HepG2 (cell line): ENCODE measurements at regions not wholly inside any gene's neighbourhood (a gene's known extent, or its start where the extent isn't known, plus 50 kb on each side); places are given as distances from the start of the nearest gene placed in this dataset.

Source experiments
- ATAC-seq: fragments of 200-7000 bp; cut with Tn5 transposase; 3 replicates; pipeline ENCODE4 v1.9.1; 2020; ENCODE audit warnings: mild to moderate bottlenecking, moderate library complexity
- BruUV-seq: library from RNA; stranded (reverse); fragments of 400-500 nt; replicated peaks from 2 replicates; lab custom pipeline; 2021; lab: Mats Ljungman, UMichigan
- CTCF ChIA-PET: fragments of 300-600 bp; formaldehyde crosslinking; extraction: SDS; loops from one replicate; lab custom pipeline; 2021; ENCODE audit warnings: low total read pairs, inconsistent platforms, low intra/inter-chr PET ratio; lab: Yijun Ruan, JAX
- POLR2A ChIA-PET: fragments of 350-600 bp; sonication (Branson Sonifier 250); formaldehyde crosslinking; loops from one replicate; lab custom pipeline; 2020; ENCODE audit warnings: antibody characterized with exemption, inconsistent platforms; lab: Yijun Ruan, JAX
- DNase-seq: peaks from one replicate; pipeline ENCODE4 v3.0.0-alpha.2; 2015; ENCODE audit warnings: low spot score
- FAIRE-seq: peaks from 3 replicates; lab custom pipeline; 2011; peaks lifted over from hg19 to GRCh38; lab: Jason Lieb, UNC
- H2AFZ ChIP-seq: one replicate; pipeline ENCODE4 v1.6.1; 2011; ENCODE audit warnings: low read length, inconsistent platforms
- H3K27ac ChIP-seq: fragments of 300-600 bp; 3 replicates; pipeline ENCODE4 v1.8.0; 2011; ENCODE audit warnings: mixed run types, mild to moderate bottlenecking, mixed read lengths, low read length, inconsistent platforms; ENCODE audit not compliant: insufficient read depth; ENCODE audit errors: extremely low read length
- H3K27me3 ChIP-seq, 2 experiments: fragments of 200-600 bp in 1 of 2; 2 replicates in 1 of 2; 3 replicates in 1 of 2; pipeline versions ENCODE4 v1.6.0 to v1.8.0; 2011; ENCODE audit warnings: low read length in 2 of 2, mild to moderate bottlenecking in 2 of 2, moderate library complexity in 2 of 2, inconsistent platforms in 1 of 2; ENCODE audit not compliant: insufficient read depth in 2 of 2, control insufficient read depth in 1 of 2
- H3K36me3 ChIP-seq, 2 experiments: fragments of 200-600 bp in 1 of 2; replicated peaks in 1 of 2; 2 replicates in 1 of 2; 3 replicates in 1 of 2; pipeline versions ENCODE4 v1.5.1 to v1.8.0; 2011; ENCODE audit warnings: low read length in 2 of 2, inconsistent platforms in 1 of 2; ENCODE audit not compliant: insufficient read depth in 2 of 2, control insufficient read depth in 1 of 2
- H3K4me1 ChIP-seq: 2 replicates; pipeline ENCODE4 v1.5.1; 2012; ENCODE audit warnings: low read length, inconsistent platforms; ENCODE audit not compliant: insufficient read depth
- H3K4me2 ChIP-seq: 2 replicates; pipeline ENCODE4 v1.6.0; 2011; ENCODE audit warnings: low read depth, low read length, inconsistent platforms
- H3K4me3 ChIP-seq, 3 experiments: fragments of 200-600 bp in 1 of 3; sonication (generic), shearing (Covaris generic) in 1 of 3; replicated peaks in 1 of 3; 2 replicates each; pipeline ENCODE4 v1.5.1; 2011 to 2016; ENCODE audit warnings: low read length in 3 of 3, inconsistent platforms in 2 of 3, low read depth in 2 of 3, mild to moderate bottlenecking in 2 of 3, control low read depth in 1 of 3, mixed read lengths in 1 of 3; ENCODE audit not compliant: insufficient read depth in 1 of 3
- H3K79me2 ChIP-seq: one replicate; pipeline ENCODE4 v1.6.1; 2011; ENCODE audit warnings: low read length, inconsistent platforms; ENCODE audit not compliant: insufficient read depth
- H3K9ac ChIP-seq: 2 replicates; pipeline ENCODE4 v1.6.0; 2011; ENCODE audit warnings: mild to moderate bottlenecking, low read depth, low read length, inconsistent platforms; ENCODE audit not compliant: insufficient read depth
- H3K9me3 ChIP-seq: 2 replicates; pipeline ENCODE4 v1.5.1; 2012; ENCODE audit warnings: mild to moderate bottlenecking, low read length
- H4K20me1 ChIP-seq: 2 replicates; pipeline ENCODE4 v1.6.0; 2011; ENCODE audit warnings: inconsistent platforms, mild to moderate bottlenecking, low read length, moderate library complexity; ENCODE audit not compliant: insufficient read depth
- ARNT2 ChIP-seq: sonication (generic); formaldehyde crosslinking; IDR thresholded peaks from 2 replicates; pipeline ENCODE4 v1.8.0; 2022; ENCODE audit warnings: mild to moderate bottlenecking, low read depth, missing genetic modification reagents, moderate library complexity
- CBX5 ChIP-seq: sonication (generic); formaldehyde crosslinking; IDR thresholded peaks from 2 replicates; pipeline ENCODE4 v1.4.0; 2020; ENCODE audit warnings: missing genetic modification reagents, borderline replicate concordance
- CENPT ChIP-seq: sonication (generic); formaldehyde crosslinking; IDR thresholded peaks from 2 replicates; pipeline ENCODE4 v1.8.0; 2022; ENCODE audit warnings: low read depth, mild to moderate bottlenecking, moderate library complexity, missing genetic modification reagents
- E2F1 ChIP-seq: sonication (generic); formaldehyde crosslinking; IDR thresholded peaks from 2 replicates; pipeline ENCODE4 v1.5.0; 2020; ENCODE audit warnings: missing genetic modification reagents
- HOXA7 ChIP-seq: sonication (generic); formaldehyde crosslinking; IDR thresholded peaks from 2 replicates; pipeline ENCODE4 v1.8.1; 2022; ENCODE audit warnings: mild to moderate bottlenecking, missing genetic modification reagents, moderate library complexity
- HOXA9 ChIP-seq: sonication (generic); formaldehyde crosslinking; IDR thresholded peaks from 2 replicates; pipeline ENCODE4 v1.8.1; 2022; ENCODE audit warnings: missing genetic modification reagents, mild to moderate bottlenecking, moderate library complexity, borderline replicate concordance
- JUNB ChIP-seq: sonication (generic); formaldehyde crosslinking; IDR thresholded peaks from 2 replicates; pipeline ENCODE4 v1.8.0; 2022; ENCODE audit warnings: missing genetic modification reagents, mild to moderate bottlenecking, borderline replicate concordance
- MED8 ChIP-seq: sonication (generic); formaldehyde crosslinking; IDR thresholded peaks from 2 replicates; pipeline ENCODE4 v1.8.1; 2023; ENCODE audit warnings: mild to moderate bottlenecking, missing genetic modification reagents; ENCODE audit not compliant: insufficient replicate concordance
- MTF1 ChIP-seq: sonication (generic); formaldehyde crosslinking; IDR thresholded peaks from 2 replicates; pipeline ENCODE4 v1.5.0; 2020; ENCODE audit warnings: missing genetic modification reagents
- PTBP1 ChIP-seq: fragments of 200-400 bp; formaldehyde crosslinking; IDR thresholded peaks from 2 replicates; pipeline ENCODE4 v1.6.1; 2018; ENCODE audit warnings: low read length, low read depth; ENCODE audit not compliant: poor library complexity, severe bottlenecking
- SALL1 ChIP-seq: sonication (generic); formaldehyde crosslinking; IDR thresholded peaks from 2 replicates; pipeline ENCODE4 v1.8.0; 2022; ENCODE audit warnings: mild to moderate bottlenecking, missing genetic modification reagents
- TFDP2 ChIP-seq: sonication (generic); formaldehyde crosslinking; IDR thresholded peaks from 2 replicates; pipeline ENCODE4 v1.4.0; 2020; ENCODE audit warnings: missing genetic modification reagents
- ZIK1 ChIP-seq: sonication (generic); formaldehyde crosslinking; IDR thresholded peaks from 2 replicates; pipeline ENCODE4 v1.5.0; 2020; ENCODE audit warnings: mild to moderate bottlenecking, low read depth, missing genetic modification reagents, borderline replicate concordance
- ZNF207 ChIP-seq: fragments of 450-650 bp; IDR thresholded peaks from 2 replicates; pipeline ENCODE4 v1.6.1; 2016; ENCODE audit warnings: antibody characterized with exemption, borderline replicate concordance
- ZNF639 ChIP-seq: conservative IDR thresholded peaks from 2 replicates; pipeline ENCODE4 v1.6.1; 2018; ENCODE audit warnings: missing genetic modification reagents
- ZNF83 ChIP-seq: sonication (generic); formaldehyde crosslinking; IDR thresholded peaks from 2 replicates; pipeline ENCODE4 v1.4.0; 2020; ENCODE audit warnings: missing genetic modification reagents, mild to moderate bottlenecking, borderline replicate concordance
- ZNF883 ChIP-seq: sonication (generic); formaldehyde crosslinking; IDR thresholded peaks from 2 replicates; pipeline ENCODE4 v1.5.1; 2020; ENCODE audit warnings: mild to moderate bottlenecking, missing genetic modification reagents; ENCODE audit errors: not compliant biosample characterization
- WGBS: methylation state at CpG from one replicate; pipeline ENCODE4 v1.1.6; 2017; ENCODE audit warnings: low lambda C conversion rate; 5-methylcytosine and 5-hydroxymethylcytosine counted together
- in situ Hi-C: cut with HindIII; loops from 2 replicates; pipeline ENCODE4 v1.10.0; 2017; ENCODE audit warnings: low pct_unique_long_range_greater_than_20kb; ENCODE audit not compliant: extremely low pct_ligation_motif_present
- intact Hi-C: fragments of 100-400 bp; cut with micrococcal nuclease; formaldehyde crosslinking; loops from one replicate; pipeline ENCODE4 v1.10.0; 2022; ENCODE audit not compliant: unreplicated experiment
- TF ChIP-seq, protein P1 (sequence below): sonication (generic); formaldehyde crosslinking; IDR thresholded peaks from 2 replicates; pipeline ENCODE4 v1.4.0; 2020; ENCODE audit warnings: low read depth, mild to moderate bottlenecking, missing genetic modification reagents
- TF ChIP-seq, protein P2 (sequence below): sonication (generic); formaldehyde crosslinking; IDR thresholded peaks from 2 replicates; pipeline ENCODE4 v1.5.1; 2020; ENCODE audit warnings: missing genetic modification reagents, mild to moderate bottlenecking, borderline replicate concordance

DNA sequence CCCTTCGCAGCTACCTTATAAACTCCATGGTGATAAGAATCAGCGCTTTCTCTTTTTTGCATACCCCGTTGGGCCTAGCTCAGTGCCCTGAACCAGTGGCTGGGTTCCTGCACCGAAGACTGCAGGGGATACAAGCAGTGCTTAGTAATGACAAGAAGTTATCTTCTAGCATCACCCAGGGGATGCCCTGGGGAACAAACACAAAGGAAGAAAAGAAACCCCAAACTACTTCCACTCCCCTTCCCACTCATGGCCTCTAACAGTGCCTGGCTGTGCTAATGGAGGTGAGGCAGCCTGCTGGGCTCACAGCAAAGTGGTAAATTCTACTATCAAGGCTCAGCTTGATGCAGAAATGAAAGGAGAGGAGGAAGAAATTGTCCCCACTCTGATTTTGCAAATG is 314.7 kb downstream of the TXNL1 start (continued):
- TF ChIP-seq, protein P1, sequence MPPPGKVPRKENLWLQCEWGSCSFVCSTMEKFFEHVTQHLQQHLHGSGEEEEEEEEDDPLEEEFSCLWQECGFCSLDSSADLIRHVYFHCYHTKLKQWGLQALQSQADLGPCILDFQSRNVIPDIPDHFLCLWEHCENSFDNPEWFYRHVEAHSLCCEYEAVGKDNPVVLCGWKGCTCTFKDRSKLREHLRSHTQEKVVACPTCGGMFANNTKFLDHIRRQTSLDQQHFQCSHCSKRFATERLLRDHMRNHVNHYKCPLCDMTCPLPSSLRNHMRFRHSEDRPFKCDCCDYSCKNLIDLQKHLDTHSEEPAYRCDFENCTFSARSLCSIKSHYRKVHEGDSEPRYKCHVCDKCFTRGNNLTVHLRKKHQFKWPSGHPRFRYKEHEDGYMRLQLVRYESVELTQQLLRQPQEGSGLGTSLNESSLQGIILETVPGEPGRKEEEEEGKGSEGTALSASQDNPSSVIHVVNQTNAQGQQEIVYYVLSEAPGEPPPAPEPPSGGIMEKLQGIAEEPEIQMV: no peak
- no peak for TF ChIP-seq MED8 (CRISPR knock-in tag)
- no peak for TF ChIP-seq ZNF639
- no peak for TF ChIP-seq ZIK1 (CRISPR knock-in tag)

DNA sequence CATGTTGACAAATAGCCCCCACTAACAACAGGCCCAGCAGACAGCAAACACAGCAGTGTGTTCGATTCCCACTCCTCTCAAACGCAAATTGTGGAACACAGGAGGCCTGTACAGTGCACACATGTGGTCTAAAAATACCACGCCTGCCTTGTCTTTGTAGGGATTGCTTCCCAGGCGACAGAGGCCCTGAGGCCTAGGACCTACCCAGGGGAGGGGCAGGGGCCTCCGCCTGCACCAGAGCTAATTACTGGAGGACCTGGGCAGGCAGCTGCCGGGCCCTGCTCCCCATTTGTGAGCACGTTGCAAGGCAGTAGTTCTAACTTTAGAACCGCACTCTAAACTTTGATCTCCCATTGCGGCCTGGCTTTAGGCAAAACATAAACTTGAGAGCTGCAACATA is 316.0 kb downstream of the TXNL1 start:
- CTCF ChIA-PET: no interaction called here
- H3K27me3 ChIP-seq: no peaks in the 10 kb centered on the region
- BruUV-seq: no TSS peak
- TF ChIP-seq ARNT2 (CRISPR knock-in tag) (no peak), ZNF207 (no peak), SALL1 (CRISPR knock-in tag) (no peak), TFDP2 (no peak), HOXA7 (no peak), E2F1 (CRISPR knock-in tag) (no peak), JUNB (CRISPR knock-in tag) (no peak), CBX5 (CRISPR knock-in tag) (no peak), HOXA9 (CRISPR knock-in tag) (no peak), CENPT (CRISPR knock-in tag) (no peak), PTBP1 (no peak), MTF1 (CRISPR knock-in tag) (no peak), ZNF83 (CRISPR knock-in tag) (no peak), ZNF883 (no peak)
- TF ChIP-seq, protein P2, sequence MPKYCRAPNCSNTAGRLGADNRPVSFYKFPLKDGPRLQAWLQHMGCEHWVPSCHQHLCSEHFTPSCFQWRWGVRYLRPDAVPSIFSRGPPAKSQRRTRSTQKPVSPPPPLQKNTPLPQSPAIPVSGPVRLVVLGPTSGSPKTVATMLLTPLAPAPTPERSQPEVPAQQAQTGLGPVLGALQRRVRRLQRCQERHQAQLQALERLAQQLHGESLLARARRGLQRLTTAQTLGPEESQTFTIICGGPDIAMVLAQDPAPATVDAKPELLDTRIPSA (CRISPR knock-in tag): no peak

More for the DNA sequence above, 316.0 kb downstream of the TXNL1 start:
- WGBS: 0% methylated on average over 3 of the region's 9 CpGs
- in situ Hi-C loops: no loop called here
- no peaks in the 10 kb centered on the region for H3K9me3 ChIP-seq
- POLR2A ChIA-PET: no interaction called here
- H3K4me2 ChIP-seq: no peak overlapping the region
- H3K4me1 ChIP-seq: no peaks in the 10 kb centered on the region
- H3K36me3 ChIP-seq: no peaks in the 10 kb centered on the region
- no peak; the same call in 2 of the 3 replicates for ATAC-seq
- no peak overlapping the region for H3K27ac ChIP-seq
- no peaks in the 10 kb centered on the region for H3K79me2 ChIP-seq
- no peak overlapping the region for H3K9ac ChIP-seq
- no peaks in the 10 kb centered on the region for H4K20me1 ChIP-seq
- intact Hi-C loops: no loop called here
- no peak for DNase-seq
- FAIRE-seq: no peak
- H3K4me3 ChIP-seq: no peak overlapping the region
- H2AFZ ChIP-seq: no peak overlapping the region
